ENCODE measurements at regions not wholly inside any gene's neighbourhood (a gene's known extent, or its start where the extent isn't known, plus 50 kb on each side); places are given as distances from the start of the nearest gene placed in this dataset.
"Not testable (repeated sequence)": the region's sequence is repeated elsewhere in the genome, so short reads cannot be mapped to it uniquely, and the experiment has no call there.

- Histone ChIP-seq H3K4me3 (no peak overlapping the region), H3K9me3 (no peaks in the 10 kb centered on the region), H3K27ac (no peak overlapping the region), H3K36me3 (no peaks in the 10 kb centered on the region), H3K27me3 (no peaks in the 10 kb centered on the region), H3K4me1 (peaks cover 0 to 5% (median 0%) of the 10 kb centered on the region in 12 donors)
- intact Hi-C loops (cut with DNase I) = no loop called here
- WGBS, 4 donors = 57 to 72% (median 63%) methylated on average over 5 of the region's 5 CpGs
- no peak for TF ChIP-seq POLR2A (IDR thresholded peaks at IDR 0.05)
- TF ChIP-seq, protein P1, sequence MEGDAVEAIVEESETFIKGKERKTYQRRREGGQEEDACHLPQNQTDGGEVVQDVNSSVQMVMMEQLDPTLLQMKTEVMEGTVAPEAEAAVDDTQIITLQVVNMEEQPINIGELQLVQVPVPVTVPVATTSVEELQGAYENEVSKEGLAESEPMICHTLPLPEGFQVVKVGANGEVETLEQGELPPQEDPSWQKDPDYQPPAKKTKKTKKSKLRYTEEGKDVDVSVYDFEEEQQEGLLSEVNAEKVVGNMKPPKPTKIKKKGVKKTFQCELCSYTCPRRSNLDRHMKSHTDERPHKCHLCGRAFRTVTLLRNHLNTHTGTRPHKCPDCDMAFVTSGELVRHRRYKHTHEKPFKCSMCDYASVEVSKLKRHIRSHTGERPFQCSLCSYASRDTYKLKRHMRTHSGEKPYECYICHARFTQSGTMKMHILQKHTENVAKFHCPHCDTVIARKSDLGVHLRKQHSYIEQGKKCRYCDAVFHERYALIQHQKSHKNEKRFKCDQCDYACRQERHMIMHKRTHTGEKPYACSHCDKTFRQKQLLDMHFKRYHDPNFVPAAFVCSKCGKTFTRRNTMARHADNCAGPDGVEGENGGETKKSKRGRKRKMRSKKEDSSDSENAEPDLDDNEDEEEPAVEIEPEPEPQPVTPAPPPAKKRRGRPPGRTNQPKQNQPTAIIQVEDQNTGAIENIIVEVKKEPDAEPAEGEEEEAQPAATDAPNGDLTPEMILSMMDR (IDR thresholded peaks at IDR 0.05) = no peak
- DNase-seq (no peak), ATAC-seq (no peak)
Observed at GRCh38 chr2:212797484-212798205, 259.0 kb upstream of the ERBB4 start.

DNA sequence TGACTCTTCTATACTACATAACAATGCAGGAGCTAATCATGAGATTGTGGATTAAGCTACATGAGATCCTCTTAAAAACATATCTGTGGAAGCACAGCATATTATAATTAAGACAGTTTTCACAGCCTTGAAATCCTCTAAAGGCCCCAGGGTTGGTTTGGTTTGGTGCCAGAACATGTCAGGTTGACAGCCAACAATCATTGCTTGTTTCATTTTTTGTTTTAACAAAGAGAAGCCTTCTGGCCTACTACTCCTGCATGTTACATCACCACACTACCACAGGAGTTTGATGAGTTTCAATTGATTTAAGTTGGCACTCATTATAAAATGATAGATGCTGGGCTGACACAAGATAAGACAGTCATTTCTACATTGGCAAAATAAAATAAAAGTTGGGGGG is 255.9 kb upstream of the ERBB4 start:
- no peaks in the 10 kb centered on the region for H3K9me3 ChIP-seq
- no peak overlapping the region for H3K27ac ChIP-seq
- intact Hi-C loops (cut with DNase I) = no loop called here
- TF ChIP-seq, protein P1 (IDR thresholded peaks at IDR 0.05) = no peak
- no peak for TF ChIP-seq POLR2A (IDR thresholded peaks at IDR 0.05)
- H3K27me3 ChIP-seq = no peaks in the 10 kb centered on the region
- no peak overlapping the region for H3K4me3 ChIP-seq
- no peak for DNase-seq
- H3K36me3 ChIP-seq = no peaks in the 10 kb centered on the region
- no peak for ATAC-seq
- H3K4me1 ChIP-seq = peaks cover 0 to 5% (median 0%) of the 10 kb centered on the region in 12 donors

DNA sequence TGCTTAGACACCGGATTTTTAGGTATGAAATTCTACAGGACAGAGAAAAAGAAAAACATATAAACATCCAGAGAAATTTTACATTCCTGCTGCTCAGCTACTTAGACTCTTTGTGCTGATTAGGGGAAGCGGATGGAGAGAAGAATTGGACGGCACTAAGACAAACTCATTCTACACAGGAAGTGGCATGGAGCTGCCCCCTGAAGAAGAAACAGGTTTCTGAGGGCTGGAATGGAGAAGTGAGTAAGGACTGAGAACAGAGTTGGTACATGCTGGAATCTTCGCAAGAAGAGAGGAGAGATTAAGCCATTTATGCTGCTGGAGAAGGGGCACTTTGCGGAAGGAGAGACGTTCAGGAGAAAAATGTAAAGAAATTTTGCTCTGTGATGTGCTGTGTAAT is 253.0 kb upstream of the ERBB4 start:
- no peak for TF ChIP-seq POLR2A (IDR thresholded peaks at IDR 0.05)
- TF ChIP-seq, protein P1 (IDR thresholded peaks at IDR 0.05) = no peak
- intact Hi-C loops (cut with DNase I) = no loop called here
- no peaks in the 10 kb centered on the region for H3K27me3 ChIP-seq
- H3K36me3 ChIP-seq = no peaks in the 10 kb centered on the region
- no peaks in the 10 kb centered on the region for H3K9me3 ChIP-seq
- 84 to 85% (median 84%) methylated on average over 6 of the region's 6 CpGs for WGBS, 4 donors
- no peaks in the 10 kb centered on the region for H3K4me1 ChIP-seq
- no peak overlapping the region for H3K4me3 ChIP-seq
- ATAC-seq (no peak), DNase-seq (no peak)
- H3K27ac ChIP-seq = no peak overlapping the region

GRCh38 chr2:212786088-212786487 is 247.5 kb upstream of the ERBB4 start:
- not testable (repeated sequence) for DNase-seq, ATAC-seq

More at GRCh38 chr2:212786088-212786487, 247.5 kb upstream of the ERBB4 start:
- peaks cover 0 to 29% (median 9%) of the 10 kb centered on the region in 12 donors for H3K9me3 ChIP-seq
- H3K27me3 ChIP-seq; H3K4me1 ChIP-seq; H3K36me3 ChIP-seq; H3K4me3 ChIP-seq; intact Hi-C loops (cut with DNase I); H3K27ac ChIP-seq: not testable (repeated sequence)
- WGBS, 4 donors = 82 to 85% (median 83%) methylated on average over 5 of the region's 5 CpGs
